ENCODE measurements at regions not wholly inside any gene's neighbourhood (a gene's known extent, or its start where the extent isn't known, plus 50 kb on each side); places are given as distances from the start of the nearest gene placed in this dataset.

DNA sequence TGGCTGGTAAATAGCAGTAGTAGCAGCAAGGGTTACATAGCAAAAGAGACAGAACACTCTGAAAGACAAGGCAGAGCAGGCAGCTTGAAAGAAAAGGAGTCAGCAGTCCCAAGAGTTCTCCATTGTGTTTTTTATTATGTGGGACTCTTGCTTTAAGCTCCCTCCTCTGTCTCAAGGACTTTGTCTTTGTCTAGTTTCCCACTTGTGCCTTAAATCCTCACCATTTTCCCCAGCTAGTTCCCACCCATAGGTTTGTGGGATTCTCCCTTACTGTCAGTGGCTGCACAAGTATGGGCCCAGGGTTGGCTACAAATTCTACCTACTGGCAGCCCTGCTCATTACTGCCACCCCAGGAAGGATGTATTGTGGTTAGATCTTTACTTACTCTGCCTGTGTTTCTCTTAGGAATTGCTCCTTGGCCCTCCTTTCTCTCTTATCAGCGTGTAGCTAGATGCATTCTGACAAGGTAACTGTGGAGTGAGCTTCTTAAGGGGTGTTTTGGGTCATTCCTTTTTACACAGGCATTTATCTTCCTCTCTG, 413.4 kb upstream of the PCDH9 start:
- DNase-seq = no peak

DNA sequence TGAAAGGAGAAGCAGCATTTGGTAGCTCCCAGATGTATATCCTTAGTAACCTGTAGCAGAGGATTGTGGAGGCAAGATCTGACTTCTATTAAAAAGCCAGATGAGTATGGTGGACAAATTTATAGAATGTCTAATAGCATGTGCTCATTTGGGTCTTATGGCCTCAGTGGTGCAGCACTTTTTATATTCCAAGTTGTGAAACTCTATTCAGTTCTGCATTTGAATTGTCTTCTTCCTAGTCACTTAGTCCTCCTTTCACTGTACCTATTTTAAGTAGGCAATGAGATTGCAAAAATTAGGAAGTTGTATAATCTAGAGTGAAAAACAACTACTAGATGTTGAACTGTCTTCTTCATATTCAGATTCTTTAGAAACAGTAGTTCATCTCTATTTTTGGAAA, 412.5 kb upstream of the PCDH9 start:
- no peak for DNase-seq

- DNase-seq = no peak
These were observed 405.6 kb upstream of the PCDH9 start for GRCh38 chr13:67635754-67636153.

- no peak for DNase-seq
These were observed 402.5 kb upstream of the PCDH9 start for GRCh38 chr13:67632590-67632989.

GRCh38 chr13:67630640-67631039, 400.5 kb upstream of the PCDH9 start:
- DNase-seq = no peak

DNA sequence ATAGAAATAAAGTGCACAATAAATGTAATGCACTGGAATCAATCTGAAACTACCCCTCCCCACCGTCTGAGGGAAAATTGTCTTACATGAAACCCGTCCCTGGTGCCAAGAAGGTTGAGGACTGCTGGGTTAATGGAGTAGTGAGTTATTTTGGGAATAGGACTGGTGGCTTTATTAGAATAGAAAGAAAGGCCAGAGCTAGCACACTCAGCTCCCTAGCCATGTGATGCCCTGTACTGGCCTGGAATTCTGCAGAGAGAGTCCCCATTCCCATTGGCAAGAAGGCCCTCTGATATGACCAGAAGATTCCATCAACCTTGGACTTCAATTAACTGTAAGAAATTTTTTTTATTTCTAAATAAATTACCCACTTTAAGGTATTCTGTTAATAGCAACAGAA, 393.5 kb upstream of the PCDH9 start:
- no peak for DNase-seq

DNA sequence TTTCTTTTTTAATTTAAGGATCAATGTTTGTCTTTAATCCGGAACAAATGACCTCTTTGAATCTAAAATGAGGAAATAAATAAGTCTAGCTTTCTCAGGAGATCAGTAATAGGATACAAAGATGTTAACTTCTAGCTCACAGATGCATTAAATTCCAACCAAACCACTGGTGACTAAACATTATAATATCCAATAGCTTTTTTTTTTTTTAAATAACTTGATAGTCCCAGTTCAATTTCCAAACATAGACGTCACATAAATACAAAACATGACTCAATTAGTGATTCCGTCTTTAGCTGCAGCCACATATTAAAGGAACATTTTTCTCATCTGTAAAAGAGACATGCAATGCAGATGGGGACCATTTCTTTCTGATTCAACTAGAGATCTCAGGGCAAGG, 390.5 kb upstream of the PCDH9 start:
- no peak for DNase-seq

DNA sequence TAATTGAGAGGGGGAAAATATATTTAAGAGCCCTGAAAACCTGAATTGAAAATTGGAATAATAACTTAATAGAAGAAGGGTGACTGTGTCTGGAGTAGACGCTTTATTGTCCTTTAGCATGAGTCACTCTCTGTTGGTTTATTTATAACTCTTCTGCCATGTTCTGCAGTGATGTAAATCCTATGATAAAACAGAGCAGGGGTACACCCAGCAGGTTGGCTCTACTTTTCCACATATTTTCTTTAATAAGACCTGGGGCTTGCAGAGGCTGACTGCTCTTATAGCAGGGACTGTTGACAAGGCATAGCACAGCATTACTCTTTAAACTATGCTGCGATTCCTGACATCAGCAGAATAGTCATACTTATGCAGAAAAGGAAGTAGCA, 389.9 kb upstream of the PCDH9 start:
- DNase-seq = no peak

DNA sequence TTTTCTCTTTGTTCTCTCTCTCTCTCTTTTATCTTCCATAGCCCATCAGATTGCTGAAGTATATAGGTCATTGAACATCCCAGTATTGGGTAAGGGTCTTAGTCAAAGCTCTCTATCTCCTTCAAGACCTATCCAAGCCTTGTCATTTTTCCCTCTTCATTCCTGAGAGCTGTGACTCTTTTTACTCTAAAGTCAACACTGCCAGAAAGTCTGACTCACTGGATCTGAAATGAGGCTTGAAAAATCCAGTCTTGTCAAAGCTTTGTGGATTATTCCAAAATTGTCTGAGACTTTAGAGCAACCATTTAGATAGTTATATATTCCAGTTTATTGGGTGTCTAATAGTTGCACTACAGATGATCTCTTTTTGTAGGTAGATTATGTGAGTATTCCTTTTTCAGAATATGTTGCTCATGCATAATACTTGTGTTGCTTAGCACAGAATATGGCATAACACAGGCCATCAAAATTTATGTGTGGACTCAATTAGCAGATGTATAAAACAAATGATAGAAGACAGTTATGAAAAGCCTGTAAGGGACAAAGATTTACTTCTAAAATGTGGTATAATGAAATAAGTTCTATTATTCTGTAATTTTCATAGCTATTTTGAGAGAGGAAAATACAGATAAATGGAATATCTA, 389.3 kb upstream of the PCDH9 start:
- no peak for DNase-seq

GRCh38 chr13:67614579-67614978, 384.4 kb upstream of the PCDH9 start:
- DNase-seq = no peak

DNA sequence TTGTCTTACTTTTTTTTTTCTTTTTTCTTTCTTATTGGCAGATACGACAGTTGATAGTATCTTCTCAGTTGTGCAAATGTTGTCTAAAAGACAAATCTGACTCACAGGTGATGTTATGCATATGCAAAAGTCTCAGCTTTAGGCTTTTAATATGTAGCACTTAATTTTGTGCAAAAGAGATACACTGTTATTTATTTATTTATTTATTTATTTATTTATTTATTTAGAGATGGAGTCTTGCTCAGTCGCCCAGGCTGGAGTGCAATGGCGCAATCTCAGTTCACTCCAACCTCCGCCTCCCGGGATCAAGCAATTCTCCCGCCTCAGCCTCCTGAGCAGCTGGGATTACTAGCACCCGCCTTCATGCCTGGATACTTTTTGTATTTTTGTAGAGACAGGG, 383.9 kb upstream of the PCDH9 start:
- DNase-seq = no peak

DNA sequence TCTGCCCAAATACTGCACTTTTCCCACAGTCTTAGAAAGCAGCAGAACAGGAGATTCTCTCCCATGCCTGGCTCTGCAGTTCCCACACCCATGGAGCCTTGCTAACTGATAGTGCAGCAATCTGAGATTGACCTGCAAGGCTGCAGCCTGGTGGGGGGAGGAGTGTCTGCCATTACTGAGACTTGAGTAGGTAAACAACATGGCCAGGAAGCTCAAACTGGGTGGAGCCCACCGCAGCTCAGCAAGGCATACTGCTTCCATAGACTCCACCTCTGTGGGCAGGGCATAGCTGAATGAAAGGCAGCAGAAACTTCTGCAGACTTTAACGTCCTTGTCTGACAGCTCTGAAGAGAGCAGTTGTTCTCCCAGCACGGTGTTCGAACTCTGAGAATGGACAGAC, 358.5 kb upstream of the PCDH9 start:
- DNase-seq = no peak

- DNase-seq = no peak
These were observed 347.2 kb upstream of the PCDH9 start for GRCh38 chr13:67577361-67577760.

DNA sequence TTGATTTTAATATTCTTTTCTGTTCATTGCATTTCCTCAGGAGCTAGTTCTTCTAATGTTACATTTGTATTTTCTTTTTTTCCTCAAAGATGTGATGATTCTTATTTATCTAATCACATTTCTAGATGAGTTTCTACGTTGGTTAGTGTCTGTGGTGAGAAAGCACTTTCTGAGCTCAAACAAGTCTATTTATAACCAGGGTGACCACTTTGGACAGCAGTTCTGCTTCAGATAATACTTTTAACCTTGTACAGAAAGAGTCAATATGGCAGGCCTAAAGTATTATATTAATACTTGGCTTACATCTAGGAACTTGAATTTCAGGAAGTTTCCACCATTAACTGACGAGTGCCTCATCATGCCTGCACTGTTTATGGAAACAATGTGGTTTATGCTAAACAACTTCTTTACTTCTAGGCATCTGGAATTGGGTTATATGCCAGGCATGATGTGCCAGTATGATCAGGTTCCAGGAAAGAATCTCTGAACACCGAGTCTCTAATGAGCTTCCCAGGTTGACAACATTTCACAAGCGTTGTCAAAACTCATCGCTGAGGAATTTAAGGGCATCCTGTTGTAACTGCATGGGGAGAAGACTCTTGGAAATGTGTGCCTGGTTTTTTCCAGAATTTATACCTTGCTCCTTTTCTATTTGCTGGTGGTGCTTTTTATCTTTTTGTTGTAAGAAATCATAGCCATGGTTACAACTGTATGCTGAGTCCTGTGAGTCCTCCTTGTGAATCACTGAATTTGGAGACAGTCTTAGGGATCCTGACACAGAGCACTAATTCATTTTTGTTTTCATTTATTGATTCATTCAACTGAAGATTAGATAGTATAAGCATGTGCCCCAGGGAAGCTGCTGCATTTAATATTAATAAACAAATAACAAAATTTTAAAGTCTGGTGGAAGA, 344.4 kb upstream of the PCDH9 start:
- peak; percentile 2 for DNase-seq

- DNase-seq = no peak
These were observed 338.1 kb upstream of the PCDH9 start for GRCh38 chr13:67568205-67568604.

GRCh38 chr13:67557642-67558241, 327.6 kb upstream of the PCDH9 start:
- DNase-seq = no peak

GRCh38 chr13:67557118-67557517, 327.0 kb upstream of the PCDH9 start:
- DNase-seq = no peak

GRCh38 chr13:67554746-67555452, 324.8 kb upstream of the PCDH9 start:
- no peak for DNase-seq

DNA sequence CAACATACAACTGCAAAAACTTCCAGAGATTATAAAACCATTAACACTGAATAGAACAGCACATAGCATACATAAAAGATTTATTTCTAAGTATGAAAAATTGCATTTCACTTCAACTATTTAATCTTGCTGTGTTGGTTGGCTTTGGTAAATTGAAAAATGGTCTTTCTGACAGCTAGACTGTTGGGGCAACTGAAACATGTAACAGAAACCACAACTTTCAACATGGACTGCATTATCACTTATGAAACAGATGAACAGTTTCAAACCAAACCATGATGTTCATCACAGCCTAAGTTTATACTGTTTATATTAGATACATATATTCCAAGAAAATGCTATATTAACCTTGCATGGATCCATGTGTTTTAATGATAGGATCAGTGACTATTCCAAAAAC, 324.1 kb upstream of the PCDH9 start:
- DNase-seq = no peak

GRCh38 chr13:67549331-67549730, 319.2 kb upstream of the PCDH9 start:
- DNase-seq = no peak

GRCh38 chr13:67538906-67539305, 308.8 kb upstream of the PCDH9 start:
- no peak for DNase-seq

DNA sequence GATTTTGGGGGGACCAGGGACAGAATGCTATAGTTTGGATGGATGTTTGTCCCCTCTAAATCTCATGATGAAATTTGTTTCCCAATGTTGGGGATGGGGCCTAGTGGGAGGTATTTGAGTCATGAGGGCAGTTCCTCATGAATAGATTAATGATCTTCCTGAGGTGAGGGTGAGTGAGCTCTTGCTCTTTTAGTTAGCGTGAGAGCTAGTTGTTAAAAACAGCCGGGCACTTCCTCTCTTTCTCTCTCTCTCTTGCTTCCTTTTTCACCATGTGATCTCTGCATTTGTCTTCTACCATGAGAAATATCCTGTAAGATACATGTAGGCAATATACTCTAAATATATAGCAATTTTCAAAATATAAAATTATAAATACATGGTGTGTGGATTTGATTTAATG, 290.8 kb upstream of the PCDH9 start:
- DNase-seq = no peak

DNA sequence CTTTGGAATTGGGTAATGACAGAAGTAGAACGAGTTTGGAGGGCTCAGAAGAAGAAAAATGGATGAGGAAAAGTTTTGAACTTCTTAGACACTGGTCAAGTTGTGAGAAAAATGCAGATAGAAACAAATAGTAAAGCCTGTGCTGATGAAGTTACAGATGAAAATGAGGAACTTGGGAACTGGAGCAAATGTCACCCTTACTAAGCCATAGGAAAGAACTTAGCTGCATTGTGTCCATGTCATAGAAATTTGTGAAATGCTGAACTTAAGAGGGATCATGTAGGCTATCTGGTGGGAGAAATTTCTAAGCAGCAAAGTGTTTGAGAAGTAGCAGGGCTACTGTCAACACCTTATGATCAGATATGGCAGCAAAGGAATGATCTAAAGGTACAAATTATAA, 289.2 kb upstream of the PCDH9 start:
- no peak for DNase-seq

Measured in skin of body (tissue), 1 donor.